ENCODE measurements at regions not wholly inside any gene's neighbourhood (a gene's known extent, or its start where the extent isn't known, plus 50 kb on each side); places are given as distances from the start of the nearest gene placed in this dataset.

DNA sequence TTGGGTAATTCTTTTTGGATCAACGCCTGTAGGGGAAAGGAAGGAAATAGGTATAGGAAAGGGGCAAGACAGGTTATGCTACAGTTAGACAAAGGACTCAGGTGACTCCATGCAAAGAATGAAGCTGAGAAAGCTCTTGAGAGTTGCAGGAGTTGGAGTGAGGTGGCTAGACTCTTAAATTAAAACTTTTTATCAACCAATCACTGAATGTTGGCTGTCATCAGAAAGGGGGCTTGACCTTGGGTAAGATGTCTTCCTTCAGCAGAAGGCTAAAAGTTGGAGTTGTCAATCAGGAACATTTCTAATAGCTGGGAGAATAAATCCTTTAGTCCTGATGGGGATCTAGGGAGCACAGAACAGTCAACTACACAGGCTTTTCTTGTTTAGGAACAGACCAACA lies 595.4 kb downstream of the SLC16A7 start:
- POLR2A ChIA-PET = no interaction called here
- TF ChIP-seq, protein P1, sequence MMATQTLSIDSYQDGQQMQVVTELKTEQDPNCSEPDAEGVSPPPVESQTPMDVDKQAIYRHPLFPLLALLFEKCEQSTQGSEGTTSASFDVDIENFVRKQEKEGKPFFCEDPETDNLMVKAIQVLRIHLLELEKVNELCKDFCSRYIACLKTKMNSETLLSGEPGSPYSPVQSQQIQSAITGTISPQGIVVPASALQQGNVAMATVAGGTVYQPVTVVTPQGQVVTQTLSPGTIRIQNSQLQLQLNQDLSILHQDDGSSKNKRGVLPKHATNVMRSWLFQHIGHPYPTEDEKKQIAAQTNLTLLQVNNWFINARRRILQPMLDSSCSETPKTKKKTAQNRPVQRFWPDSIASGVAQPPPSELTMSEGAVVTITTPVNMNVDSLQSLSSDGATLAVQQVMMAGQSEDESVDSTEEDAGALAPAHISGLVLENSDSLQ (IDR thresholded peaks at IDR 0.05) = no peak
- TF ChIP-seq L3MBTL2 (conservative IDR thresholded peaks at IDR 0.05) (no peak), FOXA1 (IDR thresholded peaks at IDR 0.05) (no peak), HDGF (IDR thresholded peaks at IDR 0.05; ENCODE audit: borderline replicate concordance) (no peak), NFRKB (IDR thresholded peaks at IDR 0.05) (no peak), CTBP1 (IDR thresholded peaks at IDR 0.05; ENCODE audit: borderline replicate concordance) (no peak), TARDBP (IDR thresholded peaks at IDR 0.05) (no peak), FOXM1 (IDR thresholded peaks at IDR 0.05; ENCODE audit: borderline replicate concordance) (no peak), SP1 (IDR thresholded peaks at IDR 0.05) (no peak), ARNT (IDR thresholded peaks at IDR 0.05) (no peak), BHLHE40 (IDR thresholded peaks at IDR 0.05; ENCODE audit: borderline replicate concordance) (no peak)
- CTCF ChIA-PET = no interaction called here
- DNase-seq (ENCODE audit: extremely low spot score) = no peak

DNA sequence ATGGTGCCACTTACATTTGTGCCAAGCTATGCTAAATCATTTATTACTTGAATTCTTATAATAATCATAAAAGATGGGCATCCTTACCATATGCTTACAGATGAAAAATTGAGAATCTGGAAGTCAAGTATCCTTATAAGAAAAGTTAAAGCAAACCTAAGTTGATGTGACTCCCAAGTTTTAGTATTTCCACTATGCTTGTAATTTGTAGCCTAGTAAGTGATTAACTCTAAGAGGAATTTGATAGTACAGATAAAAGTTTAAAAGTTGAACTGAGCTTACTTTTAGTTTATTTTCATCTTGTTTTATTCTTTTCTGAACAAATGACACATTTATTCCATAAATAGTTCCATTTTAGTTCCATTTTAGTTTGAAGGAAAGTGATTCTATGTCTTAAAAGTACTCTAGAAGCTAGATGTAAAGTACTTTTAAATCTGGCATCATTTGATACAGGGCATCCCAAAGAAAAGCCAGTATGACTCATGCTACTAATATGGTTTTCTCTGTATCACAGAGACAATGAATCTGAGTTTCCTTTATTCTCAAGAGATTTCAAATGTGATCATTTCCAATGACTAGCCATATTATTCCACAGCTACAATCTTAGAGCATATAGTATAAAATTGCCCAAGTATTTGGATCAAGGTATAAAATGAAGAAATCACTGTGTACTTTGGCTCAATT lies 596.0 kb downstream of the SLC16A7 start:
- CTCF ChIA-PET = interaction anchor here (0.6 kb wide), 1 partner anchor 281 kb away, joined by 3 read pairs; no protein-coding TSS in a partner anchor
- POLR2A ChIA-PET = no interaction called here
- DNase-seq (ENCODE audit: extremely low spot score) = no peak

DNA sequence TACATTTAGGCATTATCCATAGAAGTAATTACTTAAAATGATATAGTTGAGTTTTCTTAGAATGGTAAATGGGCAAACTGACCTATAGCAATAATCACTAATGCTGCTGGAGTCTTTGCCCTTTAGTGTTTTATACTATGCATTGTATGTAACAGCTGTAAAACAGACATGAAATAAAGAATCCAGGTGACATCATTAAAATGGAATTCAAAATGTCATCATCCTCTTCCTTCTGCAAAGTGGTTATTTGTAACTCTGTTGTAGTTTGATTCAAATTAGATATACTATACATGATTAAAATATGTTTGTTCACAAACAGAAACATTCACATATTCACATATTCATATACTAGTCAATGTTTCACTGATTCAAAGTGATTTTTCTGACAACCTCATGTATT lies 598.8 kb downstream of the SLC16A7 start:
- ChIA-PET POLR2A (no interaction called here), CTCF (no interaction called here)
- DNase-seq (ENCODE audit: extremely low spot score) = no peak
- TF ChIP-seq BHLHE40 (IDR thresholded peaks at IDR 0.05; ENCODE audit: borderline replicate concordance) (no peak), SP1 (IDR thresholded peaks at IDR 0.05) (no peak), FOXA1 (IDR thresholded peaks at IDR 0.05) (no peak), FOXK2 (IDR thresholded peaks at IDR 0.05) (no peak), TARDBP (IDR thresholded peaks at IDR 0.05) (no peak), ZNF384 (IDR thresholded peaks at IDR 0.05) (no peak), LEF1 (IDR thresholded peaks at IDR 0.05; ENCODE audit: borderline replicate concordance) (no peak), L3MBTL2 (conservative IDR thresholded peaks at IDR 0.05) (no peak), HDGF (IDR thresholded peaks at IDR 0.05; ENCODE audit: borderline replicate concordance) (no peak), FOXM1 (IDR thresholded peaks at IDR 0.05; ENCODE audit: borderline replicate concordance) (no peak), NFRKB (IDR thresholded peaks at IDR 0.05) (no peak), SUZ12 (IDR thresholded peaks at IDR 0.05) (no peak), CTBP1 (IDR thresholded peaks at IDR 0.05; ENCODE audit: borderline replicate concordance) (no peak), ELF4 (IDR thresholded peaks at IDR 0.05) (no peak)
- TF ChIP-seq, protein P1 (IDR thresholded peaks at IDR 0.05) = no peak

More for the DNA sequence above, 596.0 kb downstream of the SLC16A7 start:
- TF ChIP-seq FOXA1 (IDR thresholded peaks at IDR 0.05) = no peak
- no peak for TF ChIP-seq SP1 (IDR thresholded peaks at IDR 0.05)
- no peak for TF ChIP-seq FOXM1 (IDR thresholded peaks at IDR 0.05; ENCODE audit: borderline replicate concordance)
- TF ChIP-seq L3MBTL2 (conservative IDR thresholded peaks at IDR 0.05) = no peak
- TF ChIP-seq SUZ12 (IDR thresholded peaks at IDR 0.05) = no peak
- no peak for TF ChIP-seq ELF4 (IDR thresholded peaks at IDR 0.05)
- TF ChIP-seq CTBP1 (IDR thresholded peaks at IDR 0.05; ENCODE audit: borderline replicate concordance) = no peak
- no peak for TF ChIP-seq LEF1 (IDR thresholded peaks at IDR 0.05; ENCODE audit: borderline replicate concordance)
- no peak for TF ChIP-seq BHLHE40 (IDR thresholded peaks at IDR 0.05; ENCODE audit: borderline replicate concordance)
- TF ChIP-seq NFRKB (IDR thresholded peaks at IDR 0.05) = no peak
- TF ChIP-seq TARDBP (IDR thresholded peaks at IDR 0.05) = no peak
- no peak for TF ChIP-seq ZNF384 (IDR thresholded peaks at IDR 0.05)
- no peak for TF ChIP-seq HDGF (IDR thresholded peaks at IDR 0.05; ENCODE audit: borderline replicate concordance)
- no peak for TF ChIP-seq FOXK2 (IDR thresholded peaks at IDR 0.05)
- TF ChIP-seq, protein P1 (IDR thresholded peaks at IDR 0.05) = no peak
- TF ChIP-seq ARNT (IDR thresholded peaks at IDR 0.05) = no peak

DNA sequence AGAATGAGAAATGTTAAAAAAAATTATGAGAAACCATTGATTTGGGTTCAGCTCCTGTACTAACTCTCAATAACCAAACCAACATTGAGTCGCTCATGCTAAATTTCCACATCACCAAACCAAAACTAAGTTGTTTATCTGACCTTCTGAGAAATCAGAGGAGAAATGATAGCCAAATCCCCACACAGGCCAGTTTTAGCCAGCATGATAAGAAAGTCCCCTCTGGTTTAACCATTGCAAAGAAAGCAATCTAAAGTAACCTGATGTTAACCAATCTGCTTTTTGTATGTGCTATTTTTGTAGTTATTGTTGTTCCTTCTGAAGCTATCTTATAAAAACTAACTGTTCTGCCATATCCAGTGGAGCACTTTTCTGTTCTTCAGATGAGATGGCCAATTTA lies 599.7 kb downstream of the SLC16A7 start:
- TF ChIP-seq NFRKB (IDR thresholded peaks at IDR 0.05) = no peak
- TF ChIP-seq HDGF (IDR thresholded peaks at IDR 0.05; ENCODE audit: borderline replicate concordance) = no peak
- TF ChIP-seq FOXM1 (IDR thresholded peaks at IDR 0.05; ENCODE audit: borderline replicate concordance) = no peak
- no peak for TF ChIP-seq SP1 (IDR thresholded peaks at IDR 0.05)
- no peak for TF ChIP-seq FOXK2 (IDR thresholded peaks at IDR 0.05)
- no peak for TF ChIP-seq L3MBTL2 (conservative IDR thresholded peaks at IDR 0.05)
- no peak for TF ChIP-seq CTBP1 (IDR thresholded peaks at IDR 0.05; ENCODE audit: borderline replicate concordance)
- TF ChIP-seq BHLHE40 (IDR thresholded peaks at IDR 0.05; ENCODE audit: borderline replicate concordance) = no peak
- no peak for TF ChIP-seq ZNF384 (IDR thresholded peaks at IDR 0.05)
- TF ChIP-seq TARDBP (IDR thresholded peaks at IDR 0.05) = no peak
- no peak for TF ChIP-seq LEF1 (IDR thresholded peaks at IDR 0.05; ENCODE audit: borderline replicate concordance)
- TF ChIP-seq, protein P1 (IDR thresholded peaks at IDR 0.05) = no peak
- TF ChIP-seq ELF4 (IDR thresholded peaks at IDR 0.05) = no peak
- no peak for TF ChIP-seq SUZ12 (IDR thresholded peaks at IDR 0.05)
- ChIA-PET CTCF (no interaction called here), POLR2A (no interaction called here)
- DNase-seq (ENCODE audit: extremely low spot score) = no peak

DNA sequence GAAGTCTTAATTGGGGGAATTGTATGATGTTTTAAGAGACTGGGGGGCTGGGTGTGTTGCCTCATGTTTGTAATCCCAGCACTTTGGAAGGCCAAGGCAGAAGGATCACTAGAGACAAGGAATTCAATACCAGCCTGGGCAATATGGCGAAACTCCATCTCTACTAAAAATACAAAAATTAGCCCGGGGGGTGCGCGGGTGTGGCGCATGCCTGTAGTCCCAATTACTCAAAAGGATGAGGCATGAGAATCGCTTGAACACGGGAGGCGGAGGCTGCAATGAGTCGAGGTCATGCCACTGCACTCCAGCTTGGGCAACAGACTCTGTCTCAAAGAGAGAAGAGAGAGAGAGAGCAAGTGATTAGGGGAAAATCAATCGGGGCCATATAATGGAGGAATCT lies 600.5 kb downstream of the SLC16A7 start:
- DNase-seq (ENCODE audit: extremely low spot score) = no peak
- TF ChIP-seq ZNF384 (IDR thresholded peaks at IDR 0.05) (no peak), SUZ12 (IDR thresholded peaks at IDR 0.05) (no peak), L3MBTL2 (conservative IDR thresholded peaks at IDR 0.05) (no peak), FOXM1 (IDR thresholded peaks at IDR 0.05; ENCODE audit: borderline replicate concordance) (no peak), LEF1 (IDR thresholded peaks at IDR 0.05; ENCODE audit: borderline replicate concordance) (no peak), ELF4 (IDR thresholded peaks at IDR 0.05) (no peak), NFRKB (IDR thresholded peaks at IDR 0.05) (no peak), ARNT (IDR thresholded peaks at IDR 0.05) (no peak), FOXK2 (IDR thresholded peaks at IDR 0.05) (no peak), TARDBP (IDR thresholded peaks at IDR 0.05) (no peak), HDGF (IDR thresholded peaks at IDR 0.05; ENCODE audit: borderline replicate concordance) (no peak), FOXA1 (IDR thresholded peaks at IDR 0.05) (no peak)
- TF ChIP-seq, protein P1 (IDR thresholded peaks at IDR 0.05) = no peak
- ChIA-PET CTCF (no interaction called here), POLR2A (no interaction called here)

Data from HEK293T (cell line).